Choroid plexus epithelial cell (primary cell): ENCODE measurements at regions not wholly inside any gene's neighbourhood (a gene's known extent, or its start where the extent isn't known, plus 50 kb on each side); places are given as distances from the start of the nearest gene placed in this dataset.

Experiments used
- DNase-seq: peaks from one replicate; pipeline ENCODE4 v3.0.0-alpha.2; 2010; ENCODE audit warnings: low read depth
- H3K4me3 ChIP-seq: 2 replicates; pipeline ENCODE4 v1.5.1; 2011; ENCODE audit warnings: low read depth, mild to moderate bottlenecking, control low read depth, low read length, moderate library complexity
- TF ChIP-seq, protein P1 (sequence below): conservative IDR thresholded peaks from 2 replicates; pipeline ENCODE4 v1.5.1; 2011; ENCODE audit warnings: low read depth, mild to moderate bottlenecking, control low read depth, inconsistent platforms, low read length, moderate library complexity

DNA sequence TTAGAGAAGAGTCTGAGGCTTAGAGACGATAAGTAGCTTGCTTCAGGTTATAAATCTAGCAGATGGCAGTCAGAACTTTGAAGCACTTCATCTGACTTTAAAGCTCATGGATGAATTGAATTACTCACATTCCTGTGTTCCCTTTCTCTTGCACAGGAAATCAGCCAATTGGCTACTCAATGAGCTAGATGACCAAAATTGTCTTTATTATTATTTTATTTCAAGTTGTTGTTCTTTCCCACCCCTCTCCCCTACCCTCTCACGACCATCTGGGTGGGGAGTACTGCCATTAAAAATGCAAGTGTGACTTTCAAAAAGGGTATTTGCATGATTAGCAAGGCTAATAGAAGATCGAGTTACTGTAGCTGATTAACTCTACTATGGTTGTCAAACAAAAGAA, 491.1 kb downstream of the NR4A2 start:
- TF ChIP-seq, protein P1, sequence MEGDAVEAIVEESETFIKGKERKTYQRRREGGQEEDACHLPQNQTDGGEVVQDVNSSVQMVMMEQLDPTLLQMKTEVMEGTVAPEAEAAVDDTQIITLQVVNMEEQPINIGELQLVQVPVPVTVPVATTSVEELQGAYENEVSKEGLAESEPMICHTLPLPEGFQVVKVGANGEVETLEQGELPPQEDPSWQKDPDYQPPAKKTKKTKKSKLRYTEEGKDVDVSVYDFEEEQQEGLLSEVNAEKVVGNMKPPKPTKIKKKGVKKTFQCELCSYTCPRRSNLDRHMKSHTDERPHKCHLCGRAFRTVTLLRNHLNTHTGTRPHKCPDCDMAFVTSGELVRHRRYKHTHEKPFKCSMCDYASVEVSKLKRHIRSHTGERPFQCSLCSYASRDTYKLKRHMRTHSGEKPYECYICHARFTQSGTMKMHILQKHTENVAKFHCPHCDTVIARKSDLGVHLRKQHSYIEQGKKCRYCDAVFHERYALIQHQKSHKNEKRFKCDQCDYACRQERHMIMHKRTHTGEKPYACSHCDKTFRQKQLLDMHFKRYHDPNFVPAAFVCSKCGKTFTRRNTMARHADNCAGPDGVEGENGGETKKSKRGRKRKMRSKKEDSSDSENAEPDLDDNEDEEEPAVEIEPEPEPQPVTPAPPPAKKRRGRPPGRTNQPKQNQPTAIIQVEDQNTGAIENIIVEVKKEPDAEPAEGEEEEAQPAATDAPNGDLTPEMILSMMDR = no peak
- no peak overlapping the region for H3K4me3 ChIP-seq
- no peak for DNase-seq

DNA sequence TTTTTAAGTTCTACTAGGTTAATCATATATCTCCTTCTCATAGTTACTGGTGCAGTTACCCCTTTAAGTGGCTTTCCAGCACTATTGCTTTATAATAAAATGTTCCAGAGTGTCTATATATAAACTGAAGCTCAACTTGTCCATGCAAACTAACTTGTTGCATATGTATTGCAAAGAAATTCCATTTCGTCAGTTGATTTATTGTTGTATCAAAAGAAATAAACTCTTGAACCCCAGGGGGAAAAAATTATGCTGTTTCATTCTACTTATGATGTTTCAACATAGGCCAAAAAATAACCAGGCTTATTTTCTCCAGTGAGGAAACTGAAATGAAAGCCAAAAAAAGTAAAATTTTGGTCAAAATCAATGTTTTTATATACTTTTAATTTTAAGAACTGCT, 491.9 kb downstream of the NR4A2 start:
- DNase-seq = no peak
- TF ChIP-seq, protein P1 = no peak
- no peak overlapping the region for H3K4me3 ChIP-seq

DNA sequence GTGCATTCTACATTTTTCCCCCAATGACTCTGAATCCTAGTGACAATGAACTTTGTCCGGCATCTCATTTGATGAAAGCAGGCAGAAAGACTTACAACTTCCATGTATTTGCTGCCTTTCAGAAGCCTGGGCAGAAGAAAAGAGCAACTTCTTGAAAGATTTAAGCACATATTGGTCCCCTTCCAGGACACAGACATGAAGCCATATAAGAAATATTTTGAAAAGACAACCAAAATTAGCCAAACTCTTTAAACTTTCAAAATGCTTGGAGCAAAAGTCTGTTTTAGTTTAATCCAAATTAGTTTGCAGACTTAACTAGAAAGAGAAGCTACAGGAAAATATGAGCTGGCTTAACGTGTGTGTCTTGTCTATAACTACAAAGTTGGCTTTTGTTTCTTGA, 492.5 kb downstream of the NR4A2 start:
- DNase-seq = no peak
- TF ChIP-seq, protein P1 = no peak
- H3K4me3 ChIP-seq = no peak overlapping the region

DNA sequence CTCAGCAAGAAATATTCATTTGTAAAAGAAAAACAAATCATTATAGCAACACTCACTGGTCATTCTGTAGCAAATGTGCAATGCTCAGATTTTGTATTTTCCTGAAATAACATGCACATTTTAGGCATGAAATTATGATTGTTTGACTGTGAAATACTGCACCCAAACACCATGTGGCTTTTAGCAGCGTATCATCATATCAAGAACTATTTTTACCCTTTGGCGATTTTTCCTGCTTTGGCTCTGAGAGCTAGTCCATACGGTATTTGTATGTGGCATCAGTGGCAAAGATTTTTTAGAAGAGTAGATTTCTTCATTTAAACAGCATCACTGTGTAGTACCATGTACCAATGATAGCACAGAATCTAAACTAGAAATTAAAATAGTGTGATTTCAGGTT, 493.1 kb downstream of the NR4A2 start:
- no peak for DNase-seq
- TF ChIP-seq, protein P1 = no peak
- no peak overlapping the region for H3K4me3 ChIP-seq

DNA sequence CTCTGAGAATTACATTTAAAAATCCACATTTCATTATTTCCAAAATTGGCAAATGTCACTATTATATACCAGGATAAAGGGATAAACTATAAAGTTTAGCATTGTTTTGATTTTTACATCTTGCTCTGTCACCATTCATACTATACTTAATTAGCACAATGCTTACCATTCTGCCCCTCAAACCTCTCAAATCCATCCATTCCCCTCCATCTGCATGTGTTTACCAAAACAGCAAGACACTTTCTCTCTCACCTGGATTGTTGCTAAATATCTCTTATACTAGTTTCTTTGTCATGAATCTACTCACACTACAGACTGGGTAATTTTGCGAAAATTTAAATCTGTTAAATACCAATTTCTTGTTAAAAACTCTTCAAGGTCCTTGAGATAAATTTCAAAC, 496.1 kb downstream of the NR4A2 start:
- DNase-seq = no peak
- TF ChIP-seq, protein P1 = no peak
- no peak overlapping the region for H3K4me3 ChIP-seq

DNA sequence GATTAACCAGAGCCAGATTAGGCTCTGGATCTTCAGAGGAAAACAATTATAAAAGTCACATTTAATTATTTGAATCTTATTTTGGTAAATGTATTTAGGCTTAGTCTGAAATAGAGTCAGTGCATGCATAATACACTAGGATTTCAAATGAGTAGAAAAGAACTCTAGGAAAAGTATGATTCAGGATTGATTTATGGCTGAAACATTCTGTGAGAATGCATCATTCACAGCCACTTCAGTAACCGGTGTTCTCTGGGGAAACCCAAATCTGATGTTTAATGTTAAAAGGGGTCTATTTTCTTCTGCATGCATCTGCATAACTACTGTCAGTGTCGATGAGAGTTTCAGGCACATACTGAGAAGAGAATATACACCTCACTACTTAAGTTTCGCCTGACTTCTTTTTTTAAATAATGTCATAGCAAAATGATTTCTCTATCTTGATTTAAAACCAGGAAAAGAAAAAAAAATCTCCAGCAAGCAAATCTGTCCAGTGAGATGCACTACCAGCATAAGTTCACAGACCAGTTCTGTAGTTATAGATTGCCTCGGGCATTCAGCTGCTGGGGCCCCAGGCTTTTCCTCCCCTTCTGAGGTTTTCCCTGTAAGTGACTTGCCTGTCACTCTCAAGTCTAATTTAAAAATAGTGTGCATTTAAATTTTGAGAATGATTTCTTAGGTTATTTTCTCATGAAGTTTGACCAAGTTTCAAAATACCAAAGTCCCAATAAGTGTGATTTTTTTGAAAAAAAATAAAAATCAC, 501.5 kb downstream of the NR4A2 start:
- TF ChIP-seq, protein P1 = no peak

DNA sequence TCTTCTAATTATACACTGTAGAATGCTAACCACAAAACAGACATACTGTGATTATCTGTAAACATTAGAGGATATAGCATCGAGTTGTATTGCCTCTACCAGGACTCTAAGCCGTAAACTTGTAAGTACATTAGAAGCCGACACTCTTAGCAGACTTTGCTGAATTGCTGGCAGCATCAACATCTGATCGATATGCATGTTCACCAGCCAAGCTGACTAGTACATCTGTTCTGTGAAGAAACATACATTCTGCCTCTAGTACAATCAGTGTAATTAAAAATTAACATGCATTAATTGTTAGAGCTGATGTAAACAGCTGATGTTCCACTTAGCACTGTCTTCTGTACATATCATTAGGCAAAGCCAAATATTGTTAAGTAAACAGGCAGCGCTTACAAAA, 502.2 kb downstream of the NR4A2 start:
- TF ChIP-seq, protein P1 = no peak
- no peak overlapping the region for H3K4me3 ChIP-seq
- no peak for DNase-seq

More for the DNA sequence above, 501.5 kb downstream of the NR4A2 start:
- H3K4me3 ChIP-seq = no peak overlapping the region
- no peak for DNase-seq
